ENCODE measurements at regions not wholly inside any gene's neighbourhood (a gene's known extent, or its start where the extent isn't known, plus 50 kb on each side); places are given as distances from the start of the nearest gene placed in this dataset.

GRCh38 chr9:11946531-11946930 is 746.7 kb upstream of the TYRP1 start:
- DNase-seq (ENCODE audit: low read depth): peak; percentile 1

DNA sequence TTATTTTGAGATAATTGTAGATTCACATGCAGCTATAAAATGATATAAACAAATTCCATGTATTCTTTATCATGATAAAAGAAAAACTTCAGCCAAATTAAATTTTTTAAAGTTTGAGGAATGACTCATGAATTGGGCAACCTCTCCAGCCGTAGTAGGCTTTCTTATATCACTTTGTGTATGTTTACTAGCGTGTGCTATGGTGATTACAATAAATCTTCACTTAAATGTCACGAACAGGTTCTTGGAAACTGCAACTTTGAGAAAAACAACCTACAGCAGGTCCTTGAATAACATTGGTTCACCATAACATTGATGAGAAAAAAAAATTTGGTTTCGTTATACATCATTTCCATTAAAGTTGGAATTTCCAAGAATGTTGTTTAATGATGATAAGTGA is 730.9 kb upstream of the TYRP1 start:
- no peak overlapping the region for H3K4me3 ChIP-seq (ENCODE audit: low read depth, low read length)
- TF ChIP-seq, protein P1, sequence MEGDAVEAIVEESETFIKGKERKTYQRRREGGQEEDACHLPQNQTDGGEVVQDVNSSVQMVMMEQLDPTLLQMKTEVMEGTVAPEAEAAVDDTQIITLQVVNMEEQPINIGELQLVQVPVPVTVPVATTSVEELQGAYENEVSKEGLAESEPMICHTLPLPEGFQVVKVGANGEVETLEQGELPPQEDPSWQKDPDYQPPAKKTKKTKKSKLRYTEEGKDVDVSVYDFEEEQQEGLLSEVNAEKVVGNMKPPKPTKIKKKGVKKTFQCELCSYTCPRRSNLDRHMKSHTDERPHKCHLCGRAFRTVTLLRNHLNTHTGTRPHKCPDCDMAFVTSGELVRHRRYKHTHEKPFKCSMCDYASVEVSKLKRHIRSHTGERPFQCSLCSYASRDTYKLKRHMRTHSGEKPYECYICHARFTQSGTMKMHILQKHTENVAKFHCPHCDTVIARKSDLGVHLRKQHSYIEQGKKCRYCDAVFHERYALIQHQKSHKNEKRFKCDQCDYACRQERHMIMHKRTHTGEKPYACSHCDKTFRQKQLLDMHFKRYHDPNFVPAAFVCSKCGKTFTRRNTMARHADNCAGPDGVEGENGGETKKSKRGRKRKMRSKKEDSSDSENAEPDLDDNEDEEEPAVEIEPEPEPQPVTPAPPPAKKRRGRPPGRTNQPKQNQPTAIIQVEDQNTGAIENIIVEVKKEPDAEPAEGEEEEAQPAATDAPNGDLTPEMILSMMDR (IDR thresholded peaks at IDR 0.05; ENCODE audit: insufficient read depth, low read depth, low read length): no peak
- no peak for DNase-seq (ENCODE audit: low read depth)

More at GRCh38 chr9:11946531-11946930, 746.7 kb upstream of the TYRP1 start:
- TF ChIP-seq, protein P1 (IDR thresholded peaks at IDR 0.05; ENCODE audit: insufficient read depth, low read depth, low read length): no peak
- H3K4me3 ChIP-seq (ENCODE audit: low read depth, low read length): no peak overlapping the region

GRCh38 chr9:11966786-11967185 is 726.4 kb upstream of the TYRP1 start:
- TF ChIP-seq, protein P1 (IDR thresholded peaks at IDR 0.05; ENCODE audit: insufficient read depth, low read depth, low read length): no peak
- DNase-seq (ENCODE audit: low read depth): no peak
- H3K4me3 ChIP-seq (ENCODE audit: low read depth, low read length): no peak overlapping the region

DNA sequence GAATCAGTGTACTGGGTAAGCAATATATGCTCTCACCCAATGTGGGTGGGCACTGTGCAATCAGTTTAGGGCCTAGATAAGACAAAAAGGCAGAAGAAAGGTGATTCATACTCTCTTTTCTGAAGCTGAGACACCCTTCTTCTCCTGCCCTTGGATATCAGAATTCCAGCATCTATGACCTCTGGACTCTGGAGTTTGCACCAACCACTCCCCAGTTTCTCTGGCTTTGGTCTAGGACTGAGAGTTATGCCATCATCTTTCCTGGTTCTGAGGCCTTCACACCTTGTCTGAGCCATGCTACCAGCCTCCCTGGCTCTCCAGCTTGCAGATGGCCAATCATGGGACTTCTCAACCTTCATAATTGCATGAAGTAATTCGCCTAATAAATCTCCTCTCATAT is 724.6 kb upstream of the TYRP1 start:
- DNase-seq (ENCODE audit: low read depth): no peak
- TF ChIP-seq, protein P1 (IDR thresholded peaks at IDR 0.05; ENCODE audit: insufficient read depth, low read depth, low read length): no peak
- no peak overlapping the region for H3K4me3 ChIP-seq (ENCODE audit: low read depth, low read length)

GRCh38 chr9:11973011-11973410 is 720.2 kb upstream of the TYRP1 start:
- no peak for DNase-seq (ENCODE audit: low read depth)
- H3K4me3 ChIP-seq (ENCODE audit: low read depth, low read length): no peak overlapping the region
- TF ChIP-seq, protein P1 (IDR thresholded peaks at IDR 0.05; ENCODE audit: insufficient read depth, low read depth, low read length): no peak

DNA sequence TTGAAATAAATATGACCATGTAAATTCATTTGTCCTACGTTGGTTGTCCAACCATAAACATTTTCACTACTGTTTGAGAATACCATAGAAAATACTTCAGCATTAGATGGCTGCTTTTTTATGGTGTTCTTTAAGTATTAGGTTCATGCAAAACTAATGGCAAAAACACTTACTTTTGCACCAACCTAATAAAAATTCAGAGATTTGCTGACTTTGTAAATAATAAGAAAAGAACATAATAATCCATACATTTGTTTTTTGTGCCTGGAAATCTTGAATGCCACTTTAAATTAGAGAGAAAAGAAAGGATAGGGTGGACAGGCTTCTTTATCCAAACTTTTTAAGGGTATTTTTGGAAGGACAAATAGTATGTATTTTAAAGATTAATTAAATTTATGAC is 719.7 kb upstream of the TYRP1 start:
- DNase-seq (ENCODE audit: low read depth): no peak
- TF ChIP-seq, protein P1 (IDR thresholded peaks at IDR 0.05; ENCODE audit: insufficient read depth, low read depth, low read length): no peak
- H3K4me3 ChIP-seq (ENCODE audit: low read depth, low read length): no peak overlapping the region

DNA sequence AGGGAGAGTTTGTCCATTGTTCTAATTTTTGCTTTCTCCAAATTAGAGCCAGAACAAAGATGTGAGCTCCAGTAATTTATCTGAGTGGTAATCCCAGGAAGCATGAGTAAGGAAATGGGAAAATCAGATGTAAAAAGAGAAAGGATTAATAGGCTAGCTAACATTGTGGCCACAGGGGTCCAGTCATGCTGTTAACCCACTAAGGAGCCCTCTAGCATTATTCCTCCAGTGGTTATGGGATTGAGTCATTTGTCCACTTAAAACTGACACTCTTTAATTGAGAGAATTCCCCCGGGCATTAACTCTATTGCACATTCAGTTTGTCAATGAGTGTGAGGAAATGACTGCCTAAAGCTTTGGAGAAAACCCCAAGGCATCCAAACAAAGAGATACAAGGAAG is 700.3 kb upstream of the TYRP1 start:
- no peak for DNase-seq (ENCODE audit: low read depth)
- TF ChIP-seq, protein P1 (IDR thresholded peaks at IDR 0.05; ENCODE audit: insufficient read depth, low read depth, low read length): no peak
- H3K4me3 ChIP-seq (ENCODE audit: low read depth, low read length): no peak overlapping the region
